ENCODE measurements at regions not wholly inside any gene's neighbourhood (a gene's known extent, or its start where the extent isn't known, plus 50 kb on each side); places are given as distances from the start of the nearest gene placed in this dataset.
A peak's percentile ranks its signal among the peaks of the same experiment; 100 is the strongest.

DNA sequence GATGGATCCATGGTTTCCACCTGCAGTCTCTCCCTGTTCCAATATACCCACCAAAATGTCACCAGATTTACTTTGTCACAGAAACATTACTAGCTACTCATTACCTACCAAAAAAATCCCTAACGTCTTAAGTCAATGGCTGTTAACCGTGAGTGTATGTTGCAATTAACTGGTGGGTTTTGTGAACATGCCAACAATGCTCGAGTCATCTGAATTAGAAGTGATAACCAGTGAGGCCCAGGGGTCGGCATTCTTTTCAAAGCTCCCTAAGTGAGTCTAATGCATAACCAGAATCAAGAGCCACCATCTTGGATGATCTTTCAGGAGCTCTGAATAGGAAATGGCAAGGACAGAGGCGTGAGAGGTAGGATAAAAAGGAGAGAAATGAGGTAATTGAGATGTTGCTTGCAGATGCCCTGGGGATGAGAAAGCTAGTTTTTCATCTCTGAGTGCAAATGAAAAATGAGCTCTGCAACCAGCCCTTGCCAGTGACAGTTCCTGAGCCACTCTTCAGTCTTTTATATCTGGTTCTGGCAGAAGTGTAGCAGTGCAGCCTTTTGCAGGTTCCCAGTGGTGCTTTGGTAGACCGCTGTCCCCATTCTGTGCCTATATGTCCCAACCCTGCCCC, 130.0 kb upstream of the RND3 start:
- TF ChIP-seq EZH2 (IDR thresholded peaks at IDR 0.05; ENCODE audit: insufficient read depth, low read length), result no peak
- TF ChIP-seq, protein P1, sequence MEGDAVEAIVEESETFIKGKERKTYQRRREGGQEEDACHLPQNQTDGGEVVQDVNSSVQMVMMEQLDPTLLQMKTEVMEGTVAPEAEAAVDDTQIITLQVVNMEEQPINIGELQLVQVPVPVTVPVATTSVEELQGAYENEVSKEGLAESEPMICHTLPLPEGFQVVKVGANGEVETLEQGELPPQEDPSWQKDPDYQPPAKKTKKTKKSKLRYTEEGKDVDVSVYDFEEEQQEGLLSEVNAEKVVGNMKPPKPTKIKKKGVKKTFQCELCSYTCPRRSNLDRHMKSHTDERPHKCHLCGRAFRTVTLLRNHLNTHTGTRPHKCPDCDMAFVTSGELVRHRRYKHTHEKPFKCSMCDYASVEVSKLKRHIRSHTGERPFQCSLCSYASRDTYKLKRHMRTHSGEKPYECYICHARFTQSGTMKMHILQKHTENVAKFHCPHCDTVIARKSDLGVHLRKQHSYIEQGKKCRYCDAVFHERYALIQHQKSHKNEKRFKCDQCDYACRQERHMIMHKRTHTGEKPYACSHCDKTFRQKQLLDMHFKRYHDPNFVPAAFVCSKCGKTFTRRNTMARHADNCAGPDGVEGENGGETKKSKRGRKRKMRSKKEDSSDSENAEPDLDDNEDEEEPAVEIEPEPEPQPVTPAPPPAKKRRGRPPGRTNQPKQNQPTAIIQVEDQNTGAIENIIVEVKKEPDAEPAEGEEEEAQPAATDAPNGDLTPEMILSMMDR (IDR thresholded peaks at IDR 0.05; ENCODE audit: insufficient read depth, low read depth, low read length), result no peak
- Histone ChIP-seq H3K4me2 (ENCODE audit: low read length) (no peak overlapping the region), H3K9ac (ENCODE audit: low read length) (no peak overlapping the region), H3K4me3 (ENCODE audit: insufficient read depth, low read depth, low read length) (no peak overlapping the region), H3K36me3 (ENCODE audit: insufficient read depth, low read length) (no peaks in the 10 kb centered on the region), H3K27ac (ENCODE audit: low read depth, low read length) (no peak overlapping the region), H3K27me3 (ENCODE audit: insufficient read depth, low read length) (no peaks in the 10 kb centered on the region), H3K9me3 (ENCODE audit: insufficient read depth, low read depth, low read length) (no peaks in the 10 kb centered on the region), H4K20me1 (ENCODE audit: insufficient read depth, low read length) (no peaks in the 10 kb centered on the region), H2AFZ (ENCODE audit: low read depth, low read length) (no peak overlapping the region), H3K79me2 (ENCODE audit: insufficient read depth, low read length) (no peaks in the 10 kb centered on the region), H3K4me1 (ENCODE audit: insufficient read depth, low read length) (peaks cover 38% of the 10 kb centered on the region)
- Mint-ChIP-seq H3K9me3 (ENCODE audit: unreplicated experiment) (no peaks in the 10 kb centered on the region), H3K27me3 (ENCODE audit: low read depth, unreplicated experiment) (no peaks in the 10 kb centered on the region), H3K36me3 (ENCODE audit: low read depth, unreplicated experiment) (no peaks in the 10 kb centered on the region), H3K4me1 (ENCODE audit: low read depth, unreplicated experiment) (peaks cover 36% of the 10 kb centered on the region), H3K27ac (ENCODE audit: unreplicated experiment) (peak overlapping the region; percentile 36), H3K4me3 (ENCODE audit: unreplicated experiment) (no peak overlapping the region)
- FAIRE-seq, result no peak
- DNase-seq (ENCODE audit: low read depth), result no peak

DNA sequence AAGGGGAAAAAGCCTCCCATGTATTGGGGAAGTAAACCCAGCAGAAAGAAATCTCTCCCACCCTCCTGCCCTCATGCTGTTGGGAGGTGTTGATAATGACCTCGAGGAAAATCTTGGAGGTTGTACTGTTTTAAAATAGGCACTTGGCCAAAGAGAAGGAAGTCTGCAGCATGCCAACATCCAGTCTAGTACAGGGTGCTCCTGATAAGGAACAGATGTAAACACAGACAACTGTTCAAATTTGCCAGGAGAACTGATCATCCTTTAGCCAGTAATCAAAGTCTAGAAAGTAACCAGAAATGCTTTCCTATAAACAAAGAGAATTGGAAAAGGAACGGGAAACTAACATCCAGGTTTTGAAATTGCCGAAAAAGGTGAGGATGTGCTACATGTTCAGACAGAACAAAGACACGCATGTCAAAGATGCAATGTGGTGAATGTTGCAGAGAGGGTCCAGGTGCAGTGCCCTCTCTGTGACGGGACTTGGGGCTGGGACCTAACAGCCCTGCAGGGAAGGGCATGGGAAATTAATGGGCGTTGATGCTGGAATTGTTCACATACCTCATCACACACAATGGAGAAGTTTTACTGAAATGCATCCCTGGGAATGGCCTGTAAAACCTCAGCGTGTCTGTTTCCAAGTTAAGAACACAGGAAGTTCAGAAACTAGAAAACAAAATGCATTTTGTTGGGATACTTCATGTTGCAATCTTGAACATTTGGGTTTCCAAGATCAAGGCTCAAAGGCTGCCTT, 125.7 kb upstream of the RND3 start:
- Mint-ChIP-seq H3K27ac (ENCODE audit: unreplicated experiment) (peak overlapping the region; percentile 29), H3K9me3 (ENCODE audit: unreplicated experiment) (no peaks in the 10 kb centered on the region), H3K4me3 (ENCODE audit: unreplicated experiment) (no peak overlapping the region), H3K4me1 (ENCODE audit: low read depth, unreplicated experiment) (peaks cover 9% of the 10 kb centered on the region), H3K36me3 (ENCODE audit: low read depth, unreplicated experiment) (no peaks in the 10 kb centered on the region), H3K27me3 (ENCODE audit: low read depth, unreplicated experiment) (no peaks in the 10 kb centered on the region)
- Histone ChIP-seq H3K27me3 (ENCODE audit: insufficient read depth, low read length) (no peaks in the 10 kb centered on the region), H3K4me2 (ENCODE audit: low read length) (no peak overlapping the region), H3K9ac (ENCODE audit: low read length) (no peak overlapping the region), H3K9me3 (ENCODE audit: insufficient read depth, low read depth, low read length) (no peaks in the 10 kb centered on the region), H3K36me3 (ENCODE audit: insufficient read depth, low read length) (no peaks in the 10 kb centered on the region), H4K20me1 (ENCODE audit: insufficient read depth, low read length) (no peaks in the 10 kb centered on the region), H2AFZ (ENCODE audit: low read depth, low read length) (no peak overlapping the region), H3K4me1 (ENCODE audit: insufficient read depth, low read length) (peaks cover 7% of the 10 kb centered on the region), H3K4me3 (ENCODE audit: insufficient read depth, low read depth, low read length) (no peak overlapping the region), H3K79me2 (ENCODE audit: insufficient read depth, low read length) (no peaks in the 10 kb centered on the region), H3K27ac (ENCODE audit: low read depth, low read length) (no peak overlapping the region)
- TF ChIP-seq EZH2 (IDR thresholded peaks at IDR 0.05; ENCODE audit: insufficient read depth, low read length), result no peak
- no peak for FAIRE-seq
- no peak for DNase-seq (ENCODE audit: low read depth)

DNA sequence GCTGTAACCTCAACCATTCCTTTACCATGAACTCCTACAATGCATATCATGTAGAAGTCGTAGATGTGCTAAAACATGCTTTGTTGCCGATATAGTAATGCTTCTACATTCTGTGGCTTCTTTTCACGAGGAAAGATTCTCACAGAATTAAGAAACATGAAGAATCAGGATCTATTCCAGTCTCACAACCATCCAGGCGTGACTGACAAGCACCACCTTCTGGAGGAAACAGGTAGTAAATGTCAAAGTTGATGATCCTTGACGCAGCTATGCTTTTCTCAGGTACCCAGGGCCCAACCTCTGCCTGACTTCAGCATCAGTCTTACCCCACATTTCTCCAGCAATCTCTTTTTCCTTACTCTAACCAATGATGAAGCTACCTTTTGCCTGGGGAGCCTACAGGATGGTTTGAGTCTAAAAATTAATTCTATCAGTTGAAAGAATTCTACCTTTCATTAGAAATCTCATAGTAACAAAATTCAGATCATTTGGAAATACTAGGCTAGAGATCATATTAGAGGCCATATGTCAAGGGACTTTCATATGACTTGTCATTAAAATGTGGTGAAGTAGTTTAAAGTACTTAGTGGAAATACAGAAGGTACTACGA, 123.3 kb upstream of the RND3 start:
- TF ChIP-seq EZH2 (IDR thresholded peaks at IDR 0.05; ENCODE audit: insufficient read depth, low read length), result no peak
- TF ChIP-seq, protein P1 (IDR thresholded peaks at IDR 0.05; ENCODE audit: insufficient read depth, low read depth, low read length), result peak; percentile 60
- FAIRE-seq (peak; percentile 84), DNase-seq (ENCODE audit: low read depth) (no peak)
- Mint-ChIP-seq H3K9me3 (ENCODE audit: unreplicated experiment) (no peaks in the 10 kb centered on the region), H3K36me3 (ENCODE audit: low read depth, unreplicated experiment) (no peaks in the 10 kb centered on the region), H3K4me3 (ENCODE audit: unreplicated experiment) (no peak overlapping the region), H3K27me3 (ENCODE audit: low read depth, unreplicated experiment) (no peaks in the 10 kb centered on the region), H3K4me1 (ENCODE audit: low read depth, unreplicated experiment) (peaks cover 23% of the 10 kb centered on the region), H3K27ac (ENCODE audit: unreplicated experiment) (no peak overlapping the region)
- H3K9ac ChIP-seq (ENCODE audit: low read length), result peak overlapping the region; percentile 4
- no peaks in the 10 kb centered on the region for H3K79me2 ChIP-seq (ENCODE audit: insufficient read depth, low read length)
- H3K4me2 ChIP-seq (ENCODE audit: low read length), result no peak overlapping the region
- no peaks in the 10 kb centered on the region for H3K4me1 ChIP-seq (ENCODE audit: insufficient read depth, low read length)
- no peak overlapping the region for H3K27ac ChIP-seq (ENCODE audit: low read depth, low read length)
- no peaks in the 10 kb centered on the region for H4K20me1 ChIP-seq (ENCODE audit: insufficient read depth, low read length)
- no peak overlapping the region for H3K4me3 ChIP-seq (ENCODE audit: insufficient read depth, low read depth, low read length)
- no peak overlapping the region for H2AFZ ChIP-seq (ENCODE audit: low read depth, low read length)
- no peaks in the 10 kb centered on the region for H3K27me3 ChIP-seq (ENCODE audit: insufficient read depth, low read length)
- H3K9me3 ChIP-seq (ENCODE audit: insufficient read depth, low read depth, low read length), result no peaks in the 10 kb centered on the region
- no peaks in the 10 kb centered on the region for H3K36me3 ChIP-seq (ENCODE audit: insufficient read depth, low read length)

Measured in astrocyte (in vitro differentiated cells and primary cell).